HEK293 (cell line): ENCODE measurements at regions not wholly inside any gene's neighbourhood (a gene's known extent, or its start where the extent isn't known, plus 50 kb on each side); places are given as distances from the start of the nearest gene placed in this dataset.

Source experiments
- CTCF ChIA-PET: fragments of 350-600 bp; formaldehyde crosslinking; extraction: SDS; loops from one replicate; lab custom pipeline; 2021; ENCODE audit warnings: antibody characterized with exemption; lab: Yijun Ruan, JAX
- POLR2A ChIA-PET: fragments of 300-600 bp; formaldehyde crosslinking; extraction: SDS; loops from one replicate; lab custom pipeline; 2020; ENCODE audit warnings: antibody characterized with exemption, inconsistent platforms; lab: Yijun Ruan, JAX
- H3K27ac ChIP-seq: fragments of 200-500 bp; sonication (Bioruptor generic); 2 replicates; pipeline ENCODE4 v1.5.1; 2014; ENCODE audit warnings: low read depth, low read length, control low read depth, inconsistent platforms; ENCODE audit errors: extremely low read depth
- H3K36me3 ChIP-seq, 2 experiments: fragments of 200-500 bp in 1 of 2; sonication (Bioruptor generic) in 1 of 2; 1 replicate in 1 of 2; 2 replicates in 1 of 2; pipeline ENCODE4 v1.5.1; 2014 to 2017; ENCODE audit warnings: inconsistent platforms in 2 of 2, low read length in 2 of 2; ENCODE audit not compliant: control insufficient read depth in 2 of 2, insufficient read depth in 1 of 2
- H3K4me1 ChIP-seq: fragments of 200-500 bp; sonication (Bioruptor generic); 2 replicates; pipeline ENCODE4 v1.5.1; 2014; ENCODE audit warnings: mild to moderate bottlenecking, low read length, inconsistent platforms; ENCODE audit not compliant: control insufficient read depth, insufficient read depth
- H3K4me3 ChIP-seq: 2 replicates; pipeline ENCODE4 v1.5.1; 2011; ENCODE audit warnings: low read depth, mild to moderate bottlenecking, control low read depth, low read length, moderate library complexity
- H3K9me3 ChIP-seq: fragments of 200-500 bp; sonication (Bioruptor generic); 2 replicates; pipeline ENCODE4 v1.5.1; 2014; ENCODE audit warnings: low read depth, low read length, inconsistent platforms; ENCODE audit not compliant: control insufficient read depth, insufficient read depth
- GFI1B ChIP-seq: fragments of 450-650 bp; formaldehyde crosslinking; IDR thresholded peaks from 2 replicates; pipeline ENCODE4 v1.5.1; 2016; ENCODE audit warnings: missing biosample characterization, missing genetic modification characterization
- HOXD13 ChIP-seq: sonication (generic); formaldehyde crosslinking; IDR thresholded peaks from 2 replicates; pipeline ENCODE4 v1.8.0; 2022; ENCODE audit warnings: missing genetic modification reagents, borderline replicate concordance
- KLF7 ChIP-seq: fragments of 450-650 bp; formaldehyde crosslinking; IDR thresholded peaks from 2 replicates; pipeline ENCODE4 v1.5.1; 2016; ENCODE audit warnings: missing biosample characterization, missing genetic modification characterization, borderline replicate concordance
- MEIS1 ChIP-seq: sonication (generic); formaldehyde crosslinking; IDR thresholded peaks from 2 replicates; pipeline ENCODE4 v1.8.1; 2022; ENCODE audit warnings: missing genetic modification reagents, mild to moderate bottlenecking, borderline replicate concordance
- OVOL3 ChIP-seq: fragments of 450-650 bp; formaldehyde crosslinking; IDR thresholded peaks from 2 replicates; pipeline ENCODE4 v1.5.1; 2016; ENCODE audit warnings: missing biosample characterization, missing genetic modification characterization
- SCRT1 ChIP-seq: fragments of 450-650 bp; formaldehyde crosslinking; IDR thresholded peaks from 2 replicates; pipeline ENCODE4 v1.5.1; 2016; ENCODE audit warnings: missing biosample characterization, missing genetic modification characterization, borderline replicate concordance
- SETDB1 ChIP-seq: IDR thresholded peaks from one replicate; pipeline ENCODE4 v1.6.1; 2017; ENCODE audit warnings: mild to moderate bottlenecking, low read length, moderate library complexity, mixed read lengths; ENCODE audit not compliant: insufficient read length
- ZFP37 ChIP-seq: fragments of 450-650 bp; formaldehyde crosslinking; IDR thresholded peaks from 2 replicates; pipeline ENCODE4 v1.5.1; 2016; ENCODE audit warnings: missing biosample characterization, missing genetic modification characterization
- ZNF184 ChIP-seq: fragments of 450-650 bp; IDR thresholded peaks from 2 replicates; pipeline ENCODE4 v1.5.1; 2018; ENCODE audit warnings: missing biosample characterization, mild to moderate bottlenecking, missing genetic modification characterization
- ZNF19 ChIP-seq: fragments of 450-650 bp; formaldehyde crosslinking; IDR thresholded peaks from 2 replicates; pipeline ENCODE4; 2016; ENCODE audit warnings: missing biosample characterization, missing genetic modification characterization, low read depth
- ZNF274 ChIP-seq, 2 experiments: fragments of 200-500 bp in 1 of 2; fragments of 450-650 bp in 1 of 2; sonication (Bioruptor generic) in 1 of 2; formaldehyde crosslinking in 1 of 2; IDR thresholded peaks; 2 replicates each; pipeline versions ENCODE4 v1.5.1 to v1.6.1; 2014 to 2016; ENCODE audit warnings: borderline replicate concordance in 1 of 2, inconsistent platforms in 1 of 2, low read length in 1 of 2, missing biosample characterization in 1 of 2, missing genetic modification characterization in 1 of 2
- ZNF391 ChIP-seq: fragments of 450-650 bp; formaldehyde crosslinking; IDR thresholded peaks from 2 replicates; pipeline ENCODE4 v1.5.1; 2016; ENCODE audit warnings: low read depth, missing biosample characterization, missing genetic modification characterization, borderline replicate concordance
- ZNF48 ChIP-seq: fragments of 450-650 bp; formaldehyde crosslinking; IDR thresholded peaks from 2 replicates; pipeline ENCODE4 v1.5.1; 2016; ENCODE audit warnings: missing biosample characterization, missing genetic modification characterization
- ZNF521 ChIP-seq: fragments of 450-650 bp; formaldehyde crosslinking; IDR thresholded peaks from 2 replicates; pipeline ENCODE4 v1.5.1; 2017; ENCODE audit warnings: missing biosample characterization, mild to moderate bottlenecking, missing genetic modification characterization
- ZNF530 ChIP-seq: fragments of 450-650 bp; formaldehyde crosslinking; IDR thresholded peaks from 2 replicates; pipeline ENCODE4 v1.5.1; 2016; ENCODE audit warnings: low read depth, missing biosample characterization, missing genetic modification characterization
- ZNF610 ChIP-seq: fragments of 450-650 bp; formaldehyde crosslinking; IDR thresholded peaks from 2 replicates; pipeline ENCODE4 v1.5.1; 2016; ENCODE audit warnings: missing biosample characterization, missing genetic modification characterization, borderline replicate concordance
- ZNF621 ChIP-seq: fragments of 450-650 bp; formaldehyde crosslinking; IDR thresholded peaks from 2 replicates; pipeline ENCODE4 v1.5.1; 2017; ENCODE audit warnings: missing biosample characterization, missing genetic modification characterization
- ZNF626 ChIP-seq: fragments of 450-650 bp; sonication (Bioruptor Pico); formaldehyde crosslinking; IDR thresholded peaks from 2 replicates; pipeline ENCODE4 v1.5.1; 2018; ENCODE audit warnings: missing biosample characterization, missing genetic modification characterization, inconsistent platforms
- ZNF701 ChIP-seq: fragments of 450-650 bp; formaldehyde crosslinking; IDR thresholded peaks from 2 replicates; pipeline ENCODE4 v1.5.1; 2016; ENCODE audit warnings: missing biosample characterization, missing genetic modification characterization

- POLR2A ChIA-PET, result no interaction called here
- CTCF ChIA-PET, result no interaction called here
- TF ChIP-seq SCRT1, result no peak
- TF ChIP-seq ZNF184 (tag by site-specific recombination), result no peak
- no peak for TF ChIP-seq GFI1B (tag by site-specific recombination)
Observed at GRCh38 chr10:128940081-128940480, 527.0 kb upstream of the MGMT start.

GRCh38 chr10:128943111-128943510 lies 523.9 kb upstream of the MGMT start:
- no peaks in the 10 kb centered on the region for H3K36me3 ChIP-seq
- H3K9me3 ChIP-seq, result no peaks in the 10 kb centered on the region
- H3K4me1 ChIP-seq, result no peaks in the 10 kb centered on the region
- ChIA-PET POLR2A (no interaction called here), CTCF (no interaction called here)
- no peak overlapping the region for H3K27ac ChIP-seq
- no peak overlapping the region for H3K4me3 ChIP-seq
- TF ChIP-seq ZFP37 (tag by site-specific recombination), result no peak
- TF ChIP-seq ZNF626 (tag by site-specific recombination), result no peak
- no peak for TF ChIP-seq ZNF701 (tag by site-specific recombination)
- no peak for TF ChIP-seq SETDB1
- no peak for TF ChIP-seq ZNF48
- no peak for TF ChIP-seq MEIS1 (CRISPR knock-in tag)
- no peak for TF ChIP-seq ZNF621 (tag by site-specific recombination)

More at GRCh38 chr10:128940081-128940480, 527.0 kb upstream of the MGMT start:
- no peak overlapping the region for H3K27ac ChIP-seq
- H3K36me3 ChIP-seq, result no peaks in the 10 kb centered on the region
- no peak overlapping the region for H3K4me3 ChIP-seq
- no peaks in the 10 kb centered on the region for H3K4me1 ChIP-seq
- H3K9me3 ChIP-seq, result no peaks in the 10 kb centered on the region

- H3K9me3 ChIP-seq, result no peaks in the 10 kb centered on the region
Observed at GRCh38 chr10:128945398-128945797, 521.6 kb upstream of the MGMT start.

GRCh38 chr10:128950159-128950915 lies 516.7 kb upstream of the MGMT start:
- Histone ChIP-seq H3K36me3 (no peaks in the 10 kb centered on the region), H3K4me3 (no peak overlapping the region), H3K4me1 (no peaks in the 10 kb centered on the region), H3K9me3 (no peaks in the 10 kb centered on the region), H3K27ac (no peak overlapping the region)
- CTCF ChIA-PET, result no interaction called here
- TF ChIP-seq ZNF391 (tag by site-specific recombination), result no peak
- POLR2A ChIA-PET, result no interaction called here

More at GRCh38 chr10:128945398-128945797, 521.6 kb upstream of the MGMT start:
- H3K27ac ChIP-seq, result no peak overlapping the region
- H3K4me3 ChIP-seq, result no peak overlapping the region
- POLR2A ChIA-PET, result no interaction called here
- H3K4me1 ChIP-seq, result no peaks in the 10 kb centered on the region
- CTCF ChIA-PET, result no interaction called here
- H3K36me3 ChIP-seq, result no peaks in the 10 kb centered on the region
- TF ChIP-seq OVOL3 (tag by site-specific recombination) (no peak), ZNF19 (tag by site-specific recombination) (no peak), ZNF530 (no peak), HOXD13 (CRISPR knock-in tag) (no peak), ZNF610 (no peak), KLF7 (no peak), ZNF274 (IDR thresholded peaks at IDR 0.05; ENCODE audit: low read length) (no peak), ZNF274 (tag by site-specific recombination; IDR thresholded peaks at IDR 0.05; ENCODE audit: borderline replicate concordance) (no peak), MEIS1 (CRISPR knock-in tag) (no peak), ZNF521 (tag by site-specific recombination) (no peak)
